Thymus (tissue), 11 donors: ENCODE measurements at regions not wholly inside any gene's neighbourhood (a gene's known extent, or its start where the extent isn't known, plus 50 kb on each side); places are given as distances from the start of the nearest gene placed in this dataset.
"Not testable (repeated sequence)": the region's sequence is repeated elsewhere in the genome, so short reads cannot be mapped to it uniquely, and the experiment has no call there.

Experiments
- DNase-seq, 9 donors: peaks; one replicate each; pipeline ENCODE4 v3.0.0-alpha.2; 2013; ENCODE audit warnings: low spot score in 9 of 9, low read depth in 6 of 9, missing footprints in 1 of 9
- H3K27ac ChIP-seq, 2 donors: one replicate each; pipeline ENCODE4 v1.5.1; 2013; ENCODE audit warnings: control low read depth in 1 of 2, low read depth in 1 of 2, low read length in 1 of 2, mild to moderate bottlenecking in 1 of 2, moderate library complexity in 1 of 2
- H3K27me3 ChIP-seq, 2 donors: one replicate each; pipeline ENCODE4 v1.5.1; 2013; ENCODE audit warnings: low read length in 1 of 2; ENCODE audit not compliant: control insufficient read depth in 2 of 2, insufficient read depth in 1 of 2
- H3K36me3 ChIP-seq, 2 donors: one replicate each; pipeline ENCODE4 v1.5.1; 2013; ENCODE audit warnings: low read length in 1 of 2, mild to moderate bottlenecking in 1 of 2, moderate library complexity in 1 of 2; ENCODE audit not compliant: control insufficient read depth in 2 of 2, insufficient read depth in 2 of 2
- H3K4me1 ChIP-seq, 2 donors: one replicate each; pipeline ENCODE4 v1.5.1; 2013; ENCODE audit warnings: low read length in 2 of 2; ENCODE audit not compliant: control insufficient read depth in 2 of 2, insufficient read depth in 2 of 2
- H3K4me3 ChIP-seq, 2 donors: one replicate each; pipeline ENCODE4 v1.5.1; 2013; ENCODE audit warnings: low read length in 2 of 2, control low read depth in 1 of 2, mild to moderate bottlenecking in 1 of 2
- H3K9me3 ChIP-seq, 2 donors: one replicate each; pipeline ENCODE4 v1.5.1; 2013; ENCODE audit warnings: low read length in 1 of 2, mild to moderate bottlenecking in 1 of 2; ENCODE audit not compliant: control insufficient read depth in 2 of 2, insufficient read depth in 1 of 2
- WGBS: extraction: QIAGEN DNeasy Blood & Tissue Kit; methylation state at CpG from one replicate; pipeline ENCODE4 v1.1.7; 2013; 5-methylcytosine and 5-hydroxymethylcytosine counted together
- donor health status: healthy.

GRCh38 chr20:56702931-56703840 lies 74.1 kb downstream of the TFAP2C start:
- H3K27me3 ChIP-seq = no peaks in the 10 kb centered on the region
- no peaks in the 10 kb centered on the region for H3K4me1 ChIP-seq
- no peaks in the 10 kb centered on the region for H3K36me3 ChIP-seq
- no peaks in the 10 kb centered on the region for H3K9me3 ChIP-seq
- no peak for DNase-seq
- H3K27ac ChIP-seq = no peak overlapping the region
- 86% methylated on average over 21 of the region's 21 CpGs for WGBS
- no peak overlapping the region for H3K4me3 ChIP-seq

DNA sequence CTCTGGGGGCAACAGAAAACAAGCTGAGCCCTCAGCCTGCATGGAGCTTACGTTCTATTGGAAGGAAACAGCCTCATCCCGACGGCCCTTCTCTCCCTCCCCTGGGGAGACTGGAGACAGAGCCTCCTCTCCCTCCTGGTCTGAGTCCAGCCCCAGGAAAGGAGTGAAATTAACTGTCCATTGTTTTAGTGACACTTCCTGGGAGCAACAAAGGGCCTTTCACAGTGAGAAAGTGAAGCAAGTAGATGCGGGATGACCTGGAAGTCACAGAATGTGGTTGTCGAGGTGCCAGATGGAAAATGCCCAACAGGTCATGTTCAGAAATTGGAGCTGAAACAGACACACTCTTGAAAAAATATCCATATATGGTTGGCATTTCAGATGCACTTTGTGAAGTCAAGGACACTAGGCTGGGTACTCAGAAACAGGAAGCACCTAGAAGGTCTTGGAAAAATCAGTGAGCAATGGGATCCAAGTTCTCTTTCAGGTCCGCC lies 77.8 kb downstream of the TFAP2C start:
- WGBS = 90% methylated on average over 6 of the region's 6 CpGs
- no peak for DNase-seq
- Histone ChIP-seq H3K27me3 (no peaks in the 10 kb centered on the region), H3K36me3 (no peaks in the 10 kb centered on the region), H3K9me3 (no peaks in the 10 kb centered on the region), H3K4me1 (no peaks in the 10 kb centered on the region), H3K27ac (no peak overlapping the region), H3K4me3 (no peak overlapping the region)

GRCh38 chr20:56708991-56709390 lies 79.9 kb downstream of the TFAP2C start:
- WGBS = 92% methylated on average over 14 of the region's 14 CpGs

GRCh38 chr20:56710125-56710524 lies 81.0 kb downstream of the TFAP2C start:
- WGBS = 96% methylated on average over 11 of the region's 11 CpGs
- no peak for DNase-seq
- H3K27me3 ChIP-seq = no peaks in the 10 kb centered on the region
- H3K27ac ChIP-seq = no peak overlapping the region
- H3K36me3 ChIP-seq = no peaks in the 10 kb centered on the region
- H3K4me3 ChIP-seq = no peak overlapping the region
- H3K4me1 ChIP-seq = no peaks in the 10 kb centered on the region
- no peaks in the 10 kb centered on the region for H3K9me3 ChIP-seq

More at GRCh38 chr20:56708991-56709390, 79.9 kb downstream of the TFAP2C start:
- Histone ChIP-seq H3K4me1 (no peaks in the 10 kb centered on the region), H3K27me3 (no peaks in the 10 kb centered on the region), H3K36me3 (no peaks in the 10 kb centered on the region), H3K27ac (no peak overlapping the region), H3K4me3 (no peak overlapping the region), H3K9me3 (no peaks in the 10 kb centered on the region)
- no peak for DNase-seq

- H3K36me3 ChIP-seq, H3K27ac ChIP-seq, H3K27me3 ChIP-seq, DNase-seq, H3K9me3 ChIP-seq, H3K4me3 ChIP-seq, H3K4me1 ChIP-seq: not testable (repeated sequence)
- WGBS = 58% methylated on average over 2 of the region's 2 CpGs
Observed at GRCh38 chr20:56710577-56710976, 81.5 kb downstream of the TFAP2C start.

DNA sequence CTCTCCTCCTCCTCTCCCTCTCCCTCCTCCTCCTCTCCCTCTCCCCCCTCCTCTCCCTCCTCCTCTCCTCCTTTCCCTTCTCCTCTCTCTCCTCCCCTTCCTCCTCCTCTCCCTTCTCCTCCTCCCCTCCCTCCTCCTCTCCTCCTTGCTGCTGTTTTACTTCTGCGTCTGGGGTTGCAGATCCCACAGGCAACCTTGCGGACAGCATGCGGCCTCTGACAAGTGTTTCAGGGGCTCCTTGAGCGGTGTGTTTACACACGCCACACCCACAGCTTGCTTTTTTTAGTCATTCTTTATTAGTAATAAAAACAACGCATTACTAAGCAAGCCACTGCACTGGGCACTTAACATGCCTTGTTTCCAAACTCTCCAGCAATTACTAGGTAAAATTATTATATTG lies 81.9 kb downstream of the TFAP2C start:
- WGBS = 64% methylated on average over 6 of the region's 6 CpGs
- Histone ChIP-seq H3K36me3 (no peaks in the 10 kb centered on the region), H3K9me3 (no peaks in the 10 kb centered on the region), H3K4me1 (no peaks in the 10 kb centered on the region), H3K27me3 (no peaks in the 10 kb centered on the region), H3K4me3 (no peak overlapping the region), H3K27ac (no peak overlapping the region)
- no peak for DNase-seq

GRCh38 chr20:56715309-56715708 lies 86.2 kb downstream of the TFAP2C start:
- Histone ChIP-seq H3K36me3 (no peaks in the 10 kb centered on the region), H3K27me3 (no peaks in the 10 kb centered on the region), H3K4me1 (no peaks in the 10 kb centered on the region), H3K4me3 (no peak overlapping the region), H3K27ac (no peak overlapping the region), H3K9me3 (no peaks in the 10 kb centered on the region)
- DNase-seq = no peak
- 62% methylated on average over 10 of the region's 10 CpGs for WGBS

DNA sequence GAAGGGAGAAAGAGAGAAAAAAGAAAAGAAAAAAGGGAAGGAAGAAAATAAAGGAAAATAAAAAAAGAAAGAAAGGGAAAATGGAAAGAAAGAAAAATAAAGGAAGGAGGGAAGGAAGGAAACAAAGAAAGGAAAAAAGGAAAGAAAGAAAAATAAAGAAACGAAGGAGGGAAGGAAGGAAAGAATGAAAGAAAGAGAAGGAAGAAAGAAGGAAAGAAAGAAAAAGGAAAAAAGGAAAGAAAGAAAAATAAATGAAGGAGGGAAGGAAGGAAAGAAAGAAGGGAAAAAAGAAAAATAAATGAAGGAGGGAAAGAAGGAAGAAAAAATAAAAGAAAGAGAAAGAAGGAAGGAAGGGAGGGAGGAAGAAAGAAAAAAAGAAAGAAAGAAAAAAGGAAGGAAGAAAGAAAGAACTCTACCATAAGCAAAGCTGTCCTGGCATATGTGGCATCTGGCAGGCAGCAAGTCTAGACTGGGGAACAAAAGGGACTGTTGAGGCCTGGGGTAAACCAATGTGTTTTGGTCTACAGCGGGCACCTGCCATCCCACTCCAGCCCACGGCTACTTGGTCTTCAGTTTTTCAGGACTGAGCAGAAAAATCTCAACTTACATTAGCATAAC lies 86.9 kb downstream of the TFAP2C start:
- Histone ChIP-seq H3K36me3 (no peaks in the 10 kb centered on the region), H3K4me3 (no peak overlapping the region), H3K4me1 (no peaks in the 10 kb centered on the region), H3K9me3 (no peaks in the 10 kb centered on the region), H3K27ac (no peak overlapping the region), H3K27me3 (no peaks in the 10 kb centered on the region)
- no peak for DNase-seq
- 61% methylated on average over 3 of the region's 3 CpGs for WGBS

- Histone ChIP-seq H3K27me3 (no peaks in the 10 kb centered on the region), H3K27ac (no peak overlapping the region), H3K4me1 (no peaks in the 10 kb centered on the region), H3K4me3 (no peak overlapping the region), H3K9me3 (no peaks in the 10 kb centered on the region), H3K36me3 (no peaks in the 10 kb centered on the region)
- no peak for DNase-seq
- WGBS = 91% methylated on average over 11 of the region's 11 CpGs
Observed at GRCh38 chr20:56716806-56717205, 87.7 kb downstream of the TFAP2C start.
